ENCODE measurements at regions not wholly inside any gene's neighbourhood (a gene's known extent, or its start where the extent isn't known, plus 50 kb on each side); places are given as distances from the start of the nearest gene placed in this dataset.

DNA sequence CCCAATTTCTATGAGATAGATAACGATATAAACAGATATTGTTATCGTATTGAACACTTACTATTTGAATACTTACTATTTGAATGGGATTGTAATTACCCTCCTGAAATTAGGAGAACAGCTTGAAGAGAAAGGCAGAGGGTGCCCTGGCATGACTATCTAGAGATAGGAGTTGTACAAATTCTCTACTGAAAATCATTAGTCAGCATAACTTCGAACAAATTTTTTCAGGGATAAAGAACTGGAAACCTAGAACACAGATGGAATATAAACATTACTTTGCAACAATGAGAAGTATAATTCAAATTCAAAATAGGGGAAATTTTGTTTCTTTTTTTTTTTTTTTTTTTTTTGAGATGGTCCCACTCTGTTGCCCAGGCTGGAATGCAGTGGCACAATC lies 1096.8 kb downstream of the C4orf33 start:
- H3K4me3 ChIP-seq (ENCODE audit: low read depth, low read length): no peak overlapping the region
- DNase-seq (ENCODE audit: low read depth): no peak
- TF ChIP-seq, protein P1, sequence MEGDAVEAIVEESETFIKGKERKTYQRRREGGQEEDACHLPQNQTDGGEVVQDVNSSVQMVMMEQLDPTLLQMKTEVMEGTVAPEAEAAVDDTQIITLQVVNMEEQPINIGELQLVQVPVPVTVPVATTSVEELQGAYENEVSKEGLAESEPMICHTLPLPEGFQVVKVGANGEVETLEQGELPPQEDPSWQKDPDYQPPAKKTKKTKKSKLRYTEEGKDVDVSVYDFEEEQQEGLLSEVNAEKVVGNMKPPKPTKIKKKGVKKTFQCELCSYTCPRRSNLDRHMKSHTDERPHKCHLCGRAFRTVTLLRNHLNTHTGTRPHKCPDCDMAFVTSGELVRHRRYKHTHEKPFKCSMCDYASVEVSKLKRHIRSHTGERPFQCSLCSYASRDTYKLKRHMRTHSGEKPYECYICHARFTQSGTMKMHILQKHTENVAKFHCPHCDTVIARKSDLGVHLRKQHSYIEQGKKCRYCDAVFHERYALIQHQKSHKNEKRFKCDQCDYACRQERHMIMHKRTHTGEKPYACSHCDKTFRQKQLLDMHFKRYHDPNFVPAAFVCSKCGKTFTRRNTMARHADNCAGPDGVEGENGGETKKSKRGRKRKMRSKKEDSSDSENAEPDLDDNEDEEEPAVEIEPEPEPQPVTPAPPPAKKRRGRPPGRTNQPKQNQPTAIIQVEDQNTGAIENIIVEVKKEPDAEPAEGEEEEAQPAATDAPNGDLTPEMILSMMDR (IDR thresholded peaks at IDR 0.05; ENCODE audit: insufficient read depth, low read depth, low read length, missing control alignments): no peak

DNA sequence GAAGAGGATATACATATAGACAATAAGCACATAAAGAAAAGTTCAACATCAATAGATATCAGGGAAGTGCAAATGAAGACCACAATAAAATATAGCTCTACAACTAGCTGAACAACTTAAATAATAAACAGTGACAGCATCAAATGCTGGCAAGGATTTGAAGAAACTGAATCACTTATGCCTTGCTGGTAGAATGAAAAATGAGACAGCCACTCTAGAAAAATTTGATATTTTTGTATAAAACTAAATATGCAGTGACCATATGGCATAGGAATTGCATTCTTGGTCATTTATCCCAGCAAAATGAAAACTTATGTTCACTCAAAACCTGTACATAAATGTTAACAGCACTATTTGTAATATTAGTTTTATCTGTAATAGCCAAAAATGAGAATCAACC lies 1102.0 kb downstream of the C4orf33 start:
- no peak for DNase-seq (ENCODE audit: low read depth)
- TF ChIP-seq, protein P1 (IDR thresholded peaks at IDR 0.05; ENCODE audit: insufficient read depth, low read depth, low read length, missing control alignments): no peak

DNA sequence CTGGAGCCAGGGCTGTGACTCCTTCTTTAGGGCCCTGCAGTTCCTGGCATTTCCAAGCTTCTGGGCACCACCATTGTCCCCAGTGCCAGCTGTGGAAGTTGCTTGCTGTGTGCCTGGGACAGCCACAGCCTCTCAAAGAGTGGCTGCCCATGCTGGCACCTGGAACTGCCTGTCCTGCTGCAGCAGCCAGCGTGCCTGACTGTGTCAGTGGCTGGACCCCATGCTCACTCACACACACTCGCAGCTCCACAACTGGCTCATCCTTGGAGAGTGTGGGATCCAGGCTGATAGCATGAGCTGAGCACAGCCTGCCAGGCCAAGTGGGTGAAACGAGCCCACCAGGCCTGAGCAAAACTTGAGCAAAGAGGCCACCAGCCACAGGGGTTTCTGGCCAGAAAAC lies 1107.6 kb downstream of the C4orf33 start:
- TF ChIP-seq, protein P1 (IDR thresholded peaks at IDR 0.05; ENCODE audit: insufficient read depth, low read depth, low read length, missing control alignments): no peak
- no peak for DNase-seq (ENCODE audit: low read depth)
- H3K4me3 ChIP-seq (ENCODE audit: low read depth, low read length): no peak overlapping the region

More for the DNA sequence above, 1102.0 kb downstream of the C4orf33 start:
- H3K4me3 ChIP-seq (ENCODE audit: low read depth, low read length): no peak overlapping the region

DNA sequence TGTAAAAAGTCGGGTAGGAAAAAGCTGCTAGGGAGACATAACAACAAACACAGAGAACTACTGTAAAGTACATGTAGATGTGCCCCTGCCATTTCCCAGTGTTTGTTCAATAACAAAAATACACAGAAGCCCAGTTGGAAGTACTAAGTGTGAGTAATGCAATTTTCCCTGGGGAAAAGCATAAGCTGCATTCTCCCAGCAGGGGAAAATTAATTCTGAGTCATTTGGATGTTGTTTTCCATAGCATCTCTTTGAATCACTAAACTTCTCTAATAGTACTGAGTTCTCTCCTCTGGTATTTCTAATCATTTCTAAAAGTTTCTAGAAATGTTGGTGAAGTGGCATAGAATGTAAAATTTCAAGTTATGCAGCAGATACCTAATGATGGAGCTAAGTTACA lies 1114.9 kb downstream of the C4orf33 start:
- no peak for DNase-seq (ENCODE audit: low read depth)
- TF ChIP-seq, protein P1 (IDR thresholded peaks at IDR 0.05; ENCODE audit: insufficient read depth, low read depth, low read length, missing control alignments): no peak
- H3K4me3 ChIP-seq (ENCODE audit: low read depth, low read length): no peak overlapping the region

DNA sequence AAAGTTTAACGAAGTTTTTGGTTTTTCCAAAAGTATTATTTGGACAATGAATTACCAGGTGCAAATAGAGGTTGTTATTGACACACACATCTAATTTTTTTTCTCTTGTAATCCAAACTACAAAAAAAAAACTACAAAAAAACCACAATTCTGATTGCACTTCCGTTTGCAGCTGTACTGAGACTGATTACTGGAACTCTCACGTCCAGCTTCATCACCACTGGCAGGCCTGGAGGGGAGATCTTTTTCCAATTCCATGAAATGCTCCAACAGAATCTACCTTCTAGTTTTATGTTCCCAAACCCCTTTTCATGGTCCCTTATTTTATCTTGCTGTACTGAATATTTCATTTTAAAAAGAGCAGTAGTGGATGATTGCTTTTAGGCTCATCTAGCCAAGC lies 1118.3 kb downstream of the C4orf33 start:
- no peak overlapping the region for H3K4me3 ChIP-seq (ENCODE audit: low read depth, low read length)
- TF ChIP-seq, protein P1 (IDR thresholded peaks at IDR 0.05; ENCODE audit: insufficient read depth, low read depth, low read length, missing control alignments): no peak
- DNase-seq (ENCODE audit: low read depth): no peak

DNA sequence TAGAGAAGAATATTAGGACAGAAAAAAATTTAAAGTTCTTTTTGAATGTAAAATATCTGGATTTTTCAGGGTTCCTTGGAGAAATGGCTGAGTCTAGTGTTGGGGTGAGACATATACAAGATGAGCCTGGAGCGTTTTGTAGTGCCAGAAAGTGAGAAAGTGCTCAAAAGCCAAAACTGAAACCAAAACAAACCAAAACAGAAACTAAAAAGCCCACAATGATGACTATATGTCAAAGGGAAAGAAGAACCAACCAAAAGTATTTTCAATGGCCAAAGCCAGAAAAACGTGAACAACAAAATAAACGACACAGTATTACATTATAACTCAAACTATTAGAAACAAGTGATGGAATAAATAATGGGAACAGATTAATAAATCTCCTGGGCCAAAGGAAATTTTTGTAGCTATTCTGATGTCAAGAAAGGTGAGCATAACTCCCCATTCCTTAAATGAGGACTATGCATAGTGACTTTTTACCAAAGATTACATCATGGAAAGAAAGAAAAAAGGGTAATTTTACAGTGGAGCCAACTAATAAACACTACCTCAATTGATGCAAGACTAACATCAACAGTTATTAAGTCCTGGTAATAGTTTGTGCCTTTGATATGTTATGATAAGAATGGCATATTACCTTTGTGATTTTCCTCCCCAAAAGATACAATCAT lies 1137.6 kb downstream of the C4orf33 start:
- DNase-seq (ENCODE audit: low read depth): peak; percentile 38

More for the DNA sequence above, 1137.6 kb downstream of the C4orf33 start:
- H3K4me3 ChIP-seq (ENCODE audit: low read depth, low read length): no peak overlapping the region
- TF ChIP-seq, protein P1 (IDR thresholded peaks at IDR 0.05; ENCODE audit: insufficient read depth, low read depth, low read length, missing control alignments): no peak

Measured in GM12865 (cell line).